ENCODE measurements at regions not wholly inside any gene's neighbourhood (a gene's known extent, or its start where the extent isn't known, plus 50 kb on each side); places are given as distances from the start of the nearest gene placed in this dataset.
"Not testable (repeated sequence)": the region's sequence is repeated elsewhere in the genome, so short reads cannot be mapped to it uniquely, and the experiment has no call there.

DNA sequence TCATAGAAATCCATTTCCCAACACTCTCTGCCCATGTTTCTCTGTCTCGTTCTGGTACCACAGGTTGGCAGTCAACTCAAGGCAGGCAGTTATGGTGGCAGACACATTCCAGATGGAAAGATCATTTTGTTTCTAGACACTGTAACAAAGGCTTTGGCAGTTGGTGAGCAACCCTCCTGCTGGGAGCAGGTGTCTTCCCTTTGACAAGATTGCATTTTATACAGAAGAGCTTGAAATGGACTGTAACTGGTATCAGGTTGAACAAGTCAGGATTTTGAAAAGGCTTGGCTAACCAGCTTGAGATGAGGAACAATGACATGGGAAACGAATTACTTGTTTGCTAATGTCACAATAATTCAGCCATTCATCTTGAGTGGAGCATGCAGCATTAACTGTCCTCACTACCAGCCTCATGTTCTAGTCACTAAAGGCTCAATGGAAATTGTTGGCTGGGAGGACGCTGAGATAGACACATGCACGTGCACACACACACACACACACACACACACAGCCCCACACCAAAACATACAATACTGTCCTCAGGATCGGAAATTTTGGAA lies 170.0 kb downstream of the SEMA6D start:
- DNase-seq (ENCODE audit: low spot score), result no peak

DNA sequence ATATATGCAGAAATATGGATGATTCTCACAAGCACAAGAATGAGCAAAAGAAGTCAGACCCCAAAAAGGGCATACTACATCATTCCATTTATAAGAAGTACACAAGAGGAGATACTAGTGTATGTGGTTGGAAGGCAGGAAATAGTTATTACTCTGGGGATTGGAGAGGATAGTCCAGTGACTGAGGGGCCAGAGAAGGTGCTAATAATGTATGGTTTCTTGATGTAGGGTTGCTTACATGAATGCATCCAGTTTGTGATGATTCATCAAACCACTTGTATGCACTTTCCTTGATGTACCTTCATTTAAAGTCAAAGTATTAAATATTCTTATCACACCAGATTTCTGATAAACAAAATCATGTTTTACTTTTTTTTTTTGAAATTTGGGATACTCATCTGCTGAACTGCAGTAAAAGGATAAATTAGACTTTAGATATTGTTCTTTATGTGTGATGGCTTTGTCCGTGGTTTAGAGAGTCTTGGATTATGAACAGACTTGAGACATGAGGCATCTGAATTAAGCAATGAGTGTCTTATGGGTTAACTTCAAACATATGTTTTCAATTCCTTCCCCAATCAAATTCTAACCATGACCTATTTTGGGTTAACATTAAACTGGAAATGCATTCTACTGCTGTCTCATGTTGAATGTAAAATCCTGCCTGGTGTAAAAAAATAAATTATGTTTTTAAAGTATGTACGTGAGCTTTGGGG lies 171.2 kb downstream of the SEMA6D start:
- no peak for DNase-seq (ENCODE audit: low spot score)

DNA sequence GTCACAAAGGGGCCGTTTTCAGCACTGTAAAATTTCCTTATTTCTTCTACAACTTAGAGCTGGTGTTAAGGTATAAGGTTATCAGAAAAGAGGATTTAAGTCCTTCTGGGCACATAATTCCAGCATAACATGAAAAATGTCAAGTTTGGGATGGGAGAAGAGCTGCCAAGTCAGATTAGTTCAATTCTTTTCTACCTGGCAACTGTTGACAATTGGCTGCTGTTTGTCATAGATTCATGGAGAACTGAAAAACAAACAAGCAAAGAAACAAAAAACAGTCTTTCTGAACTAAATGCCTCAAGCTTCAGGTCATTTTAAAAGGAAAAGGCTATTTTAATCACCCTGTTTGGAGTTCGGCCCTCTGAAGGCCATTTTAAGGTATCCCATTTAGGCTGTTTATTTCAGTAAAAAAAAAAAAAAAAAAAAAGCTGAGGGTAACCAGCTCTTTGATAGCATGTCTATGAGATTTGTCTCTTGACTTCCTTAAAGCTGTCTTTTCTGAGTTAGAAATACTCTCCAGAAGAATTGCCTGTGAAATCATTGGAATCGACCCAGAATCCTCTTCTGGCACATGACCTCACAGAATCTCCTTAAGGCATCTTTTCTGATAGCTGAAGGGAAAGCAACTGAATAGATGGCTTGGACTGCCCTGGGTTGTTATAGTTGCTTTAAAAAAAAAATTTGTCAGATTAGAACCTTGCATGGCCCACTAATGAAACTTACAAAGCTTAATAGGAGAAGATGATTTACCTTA lies 173.3 kb downstream of the SEMA6D start:
- DNase-seq (ENCODE audit: low spot score), result no peak

DNA sequence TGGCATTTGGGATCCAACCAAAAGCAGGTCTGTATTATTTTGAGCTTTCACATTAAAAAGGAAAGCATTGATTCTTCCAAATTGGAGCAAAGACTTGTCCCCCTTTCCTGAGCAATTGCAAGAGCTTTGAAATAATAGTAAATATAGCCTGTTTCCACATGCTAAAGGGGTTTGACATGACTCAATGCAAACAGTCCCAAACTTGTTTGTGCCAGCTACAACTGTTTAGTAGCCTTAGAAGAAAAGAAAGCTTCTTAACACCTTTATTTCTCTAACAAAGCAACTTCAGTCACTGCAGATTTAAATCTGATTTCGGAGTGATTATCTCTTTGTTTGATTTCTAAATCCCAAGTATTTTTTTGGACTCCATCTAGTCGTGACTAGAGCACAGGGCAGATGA lies 180.2 kb downstream of the SEMA6D start:
- DNase-seq (ENCODE audit: low spot score), result no peak

DNA sequence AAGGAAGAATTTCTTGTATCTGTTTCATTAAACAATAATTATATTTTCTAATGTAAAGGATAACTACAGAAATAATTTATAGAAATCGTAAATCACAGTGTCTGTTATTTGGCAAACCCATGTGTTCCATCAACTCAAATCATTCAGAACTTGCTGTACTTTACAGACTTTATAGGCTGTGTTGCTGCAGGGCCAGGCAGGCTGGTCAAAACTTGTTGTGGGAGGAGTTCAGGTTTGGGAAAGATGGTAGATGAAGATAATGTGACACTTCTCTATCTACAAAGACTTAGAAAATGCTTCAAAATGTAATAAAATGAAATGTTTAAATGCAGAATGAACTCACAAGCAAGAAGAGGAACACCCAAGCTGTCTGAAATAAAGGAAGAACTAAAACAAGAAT lies 183.4 kb downstream of the SEMA6D start:
- DNase-seq (ENCODE audit: low spot score), result no peak

DNA sequence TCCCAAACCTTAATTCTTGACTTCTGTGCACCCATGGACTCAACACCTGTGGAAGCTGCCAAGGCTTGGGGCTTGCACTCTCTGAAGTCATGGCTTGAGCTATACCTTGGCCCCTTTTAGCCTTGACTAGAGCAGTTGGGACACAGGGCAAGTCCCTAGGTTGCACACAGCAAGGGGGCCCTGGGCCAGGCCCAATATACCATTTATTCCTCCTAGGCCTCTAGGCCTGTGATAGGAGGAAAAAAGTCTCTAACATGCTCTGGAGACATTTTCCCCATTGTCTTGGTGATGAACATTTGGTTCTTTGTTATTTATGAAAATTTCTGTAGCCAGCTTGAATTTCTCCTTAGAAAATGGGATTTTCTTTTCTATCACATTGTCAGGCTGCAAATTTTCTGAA lies 186.1 kb downstream of the SEMA6D start:
- no peak for DNase-seq (ENCODE audit: low spot score)

DNA sequence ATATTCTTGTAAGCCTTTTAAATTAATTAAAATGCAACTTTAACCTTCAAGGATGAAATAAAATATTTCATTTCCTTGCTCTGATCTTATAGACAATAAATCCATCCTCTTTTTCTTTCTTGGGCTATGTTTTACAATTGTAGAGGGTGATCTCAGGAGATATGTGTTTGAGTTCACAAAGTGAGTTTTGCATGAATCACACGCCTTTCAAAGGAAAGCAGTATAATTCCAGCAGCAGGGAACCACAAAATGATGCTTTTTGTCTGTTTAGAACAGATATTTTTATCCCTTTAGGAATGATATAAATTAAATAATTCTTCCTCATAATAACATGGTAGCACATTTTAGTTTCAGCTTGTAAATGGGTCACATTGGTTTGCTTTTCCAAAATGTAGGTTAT lies 191.2 kb downstream of the SEMA6D start:
- DNase-seq (ENCODE audit: low spot score), result no peak

DNA sequence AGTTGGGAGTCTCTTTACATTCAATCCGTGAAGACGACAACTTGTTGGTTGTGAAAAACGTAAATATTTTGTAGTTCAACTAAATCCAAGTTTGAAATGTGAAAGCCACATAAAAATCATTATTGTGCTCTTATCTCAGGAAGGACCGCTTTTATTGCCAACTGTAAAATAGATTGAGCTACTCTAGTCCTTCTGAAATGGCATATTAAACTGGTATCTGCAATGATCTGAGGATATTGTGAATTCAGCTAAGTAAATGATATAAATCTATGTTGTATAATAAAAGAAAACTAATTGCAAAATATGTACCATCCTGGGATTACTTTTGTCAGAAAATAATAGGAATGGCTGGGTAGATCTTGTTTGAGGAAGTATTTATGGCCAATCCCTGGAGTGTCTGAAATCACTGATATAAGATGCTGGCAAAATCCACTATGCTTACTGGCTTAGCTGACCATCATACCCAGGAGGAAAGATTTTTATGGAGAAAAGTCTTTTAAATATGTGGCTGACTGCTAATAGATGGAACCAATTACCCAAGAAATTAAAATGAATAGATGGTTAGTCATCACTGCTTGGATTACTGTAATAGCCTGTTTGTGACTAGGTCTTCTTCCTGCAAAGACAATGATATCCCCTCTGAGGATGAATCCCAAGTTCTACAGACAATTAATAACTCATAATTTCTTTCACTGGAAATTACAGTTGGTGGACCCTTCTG lies 191.8 kb downstream of the SEMA6D start:
- DNase-seq (ENCODE audit: low spot score), result no peak

DNA sequence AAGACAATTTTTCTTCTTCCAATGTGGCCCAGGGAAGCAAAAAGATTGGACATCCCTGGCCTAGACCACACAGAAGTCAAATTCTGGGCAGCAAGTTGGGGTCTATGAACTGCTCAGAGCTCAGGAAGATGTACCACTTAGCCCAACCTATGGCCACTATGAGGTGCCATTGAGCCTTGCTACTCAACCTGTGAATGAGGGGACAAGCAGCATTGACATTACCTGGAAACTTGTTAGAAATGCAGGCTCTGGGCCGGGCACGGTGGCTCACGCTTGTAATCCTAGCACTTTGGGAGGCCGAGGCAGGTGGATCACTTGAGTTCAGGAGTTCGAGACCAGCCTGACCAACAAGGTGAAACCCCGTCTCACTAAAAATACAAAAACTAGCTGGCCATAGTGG lies 195.6 kb downstream of the SEMA6D start:
- not testable (repeated sequence) for DNase-seq (ENCODE audit: low spot score)

DNA sequence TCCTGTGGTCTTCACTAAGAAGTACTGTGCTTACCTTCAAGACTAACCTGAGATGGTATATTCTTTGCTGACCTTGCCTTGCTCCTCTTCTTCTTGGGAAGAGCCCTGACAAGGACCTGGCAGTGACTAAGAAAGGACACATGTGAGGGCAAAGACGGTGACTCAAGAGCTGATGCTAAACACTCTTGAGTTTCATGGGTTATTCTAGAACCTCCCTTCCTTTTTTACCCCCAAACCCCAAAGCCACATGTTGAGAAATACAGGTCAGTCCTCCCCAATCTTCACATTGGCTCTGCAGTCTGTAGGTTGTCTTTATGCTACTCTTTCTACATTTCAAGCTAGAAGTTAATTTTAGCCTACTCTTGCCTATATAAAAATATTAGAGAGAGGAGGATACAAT lies 200.6 kb downstream of the SEMA6D start:
- DNase-seq (ENCODE audit: low spot score), result no peak

DNA sequence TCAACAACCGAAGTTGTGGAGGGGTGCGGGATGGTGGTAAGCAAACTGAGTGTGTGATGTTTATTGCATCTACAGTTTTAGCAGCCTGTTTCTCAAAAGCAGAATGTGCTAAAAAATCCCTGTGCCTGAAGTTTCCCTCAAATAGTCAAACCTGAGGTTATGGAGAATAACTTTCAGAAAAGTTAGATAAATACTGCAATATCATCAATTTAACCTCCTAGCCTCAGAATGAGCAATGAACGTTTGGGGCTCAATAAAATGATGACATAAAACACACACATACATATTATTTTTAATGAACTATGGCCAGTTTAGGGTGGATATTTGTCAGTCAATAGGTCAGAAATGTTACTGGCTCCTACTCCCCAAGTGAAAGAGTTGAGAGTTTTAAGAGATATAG lies 201.6 kb downstream of the SEMA6D start:
- DNase-seq (ENCODE audit: low spot score), result no peak

DNA sequence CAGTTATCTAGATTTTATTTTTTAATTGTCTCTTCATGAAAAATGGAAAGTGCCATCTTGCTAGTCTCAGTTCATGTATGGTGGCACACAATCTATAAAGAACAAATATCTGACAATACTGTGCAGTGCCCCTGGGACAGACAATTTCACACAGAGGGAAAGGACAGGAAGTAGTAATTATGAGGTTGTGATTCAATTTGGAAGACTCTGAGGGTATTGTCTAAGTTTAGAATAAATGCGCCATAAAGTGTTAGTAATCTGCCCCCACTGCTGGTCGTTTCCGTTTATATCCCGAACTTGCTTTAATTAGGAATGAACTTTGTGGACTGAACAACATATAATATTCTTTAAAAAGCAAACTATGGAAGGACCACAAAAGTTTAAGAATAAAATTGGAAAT lies 196.4 kb upstream of the SLC24A5 start:
- no peak for DNase-seq (ENCODE audit: low spot score)

DNA sequence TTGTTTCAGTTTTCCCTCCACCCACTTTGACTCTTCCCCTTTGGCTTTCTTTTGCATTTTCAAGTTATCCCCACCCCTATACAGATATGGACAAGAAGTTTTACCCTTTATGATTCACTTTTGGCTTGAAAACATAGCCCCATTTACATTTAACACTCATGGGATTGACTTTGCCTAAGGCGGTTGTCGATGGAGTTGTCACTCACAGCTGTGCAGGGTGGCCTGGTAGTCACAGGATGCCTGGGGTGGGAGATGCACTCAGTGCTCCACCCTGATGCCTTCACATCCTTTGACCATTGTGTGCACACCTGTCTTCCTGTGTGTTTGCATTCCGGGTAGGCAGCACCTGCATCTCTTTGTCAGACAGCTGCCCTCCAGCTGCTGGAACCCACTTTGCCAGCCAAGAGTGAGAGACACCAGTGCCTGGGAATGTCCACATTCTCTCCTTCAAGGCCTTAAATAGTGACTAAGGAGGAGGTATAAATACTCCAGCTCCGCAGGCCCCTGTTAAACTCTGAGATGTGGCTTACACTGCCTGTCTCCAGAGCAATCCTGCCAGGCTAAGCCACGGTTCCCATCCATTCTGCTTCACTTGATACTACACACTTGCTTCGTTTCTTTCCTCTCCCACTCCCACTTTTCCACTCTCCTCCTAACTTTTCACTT lies 191.5 kb upstream of the SLC24A5 start:
- DNase-seq (ENCODE audit: low spot score), result no peak

DNA sequence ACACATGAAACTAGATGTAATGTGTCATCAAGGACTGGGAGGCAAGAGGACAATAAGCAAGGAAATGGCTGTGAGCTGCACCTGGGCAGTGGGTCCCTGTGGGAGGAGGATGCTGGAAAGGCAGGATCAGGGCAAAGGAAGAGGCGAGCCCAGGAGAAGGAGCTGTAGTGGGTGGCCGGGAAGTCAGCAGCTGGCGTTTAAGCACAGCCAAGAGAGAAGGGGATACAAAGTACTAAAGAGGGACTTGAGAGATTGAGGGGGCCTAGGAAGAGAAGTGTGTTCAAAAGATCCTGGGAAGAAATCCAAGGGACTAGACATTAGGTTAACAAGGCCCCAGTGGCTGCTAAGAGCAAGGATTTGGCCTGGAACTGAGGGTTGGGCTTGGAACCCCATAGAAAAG lies 188.5 kb upstream of the SLC24A5 start:
- no peak for DNase-seq (ENCODE audit: low spot score)

DNA sequence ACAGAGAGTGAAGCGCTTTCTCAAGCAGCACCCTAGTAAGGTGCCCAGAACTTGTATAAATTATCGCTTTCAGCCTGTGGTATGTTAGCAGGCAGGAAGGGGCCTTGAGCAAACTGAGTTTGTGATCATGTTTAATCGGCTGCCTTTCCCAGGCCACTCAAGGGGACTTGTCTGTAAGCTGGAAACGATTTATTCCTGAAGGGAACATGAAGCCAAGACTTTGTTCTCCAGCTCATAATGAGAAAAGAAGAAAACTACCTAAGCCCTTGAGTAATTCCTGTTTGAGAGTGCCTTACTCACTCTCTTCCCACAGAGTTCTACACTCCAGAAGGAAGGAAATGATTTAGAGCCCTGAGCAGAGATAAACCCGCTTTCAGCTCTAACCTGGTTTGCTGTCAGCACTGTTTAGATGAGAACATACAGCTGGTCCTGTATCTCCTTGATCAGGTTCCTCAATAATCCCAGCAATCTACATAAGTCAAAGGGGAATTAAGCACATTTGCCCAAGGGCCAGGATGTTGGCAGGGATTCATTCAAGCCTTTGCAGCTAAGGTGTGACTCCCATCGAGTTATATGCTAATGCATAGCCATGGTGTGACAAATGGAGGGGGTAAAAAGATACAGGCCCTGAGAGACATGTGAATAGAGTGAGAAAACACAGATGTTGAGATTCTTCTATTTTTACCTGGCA lies 187.7 kb upstream of the SLC24A5 start:
- no peak for DNase-seq (ENCODE audit: low spot score)

DNA sequence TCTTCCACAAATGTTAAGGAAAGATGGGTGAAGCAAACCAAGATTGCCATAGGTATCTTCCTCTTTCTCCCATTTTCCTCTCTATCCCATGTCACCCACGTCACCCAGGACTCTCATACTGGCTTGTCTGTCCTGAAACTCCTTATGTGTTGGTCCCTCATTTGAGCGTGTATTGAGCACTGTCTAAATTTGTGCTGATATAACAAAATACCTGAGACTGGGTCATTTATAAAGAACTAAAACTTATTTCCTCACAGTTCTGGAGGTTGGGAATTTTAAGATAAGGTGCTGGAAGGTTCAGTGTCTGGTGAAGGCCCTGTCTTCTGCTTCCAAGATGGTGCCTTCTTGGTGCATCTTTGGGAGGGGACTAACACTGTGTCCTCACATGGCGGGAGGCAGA lies 186.9 kb upstream of the SLC24A5 start:
- DNase-seq (ENCODE audit: low spot score), result no peak

DNA sequence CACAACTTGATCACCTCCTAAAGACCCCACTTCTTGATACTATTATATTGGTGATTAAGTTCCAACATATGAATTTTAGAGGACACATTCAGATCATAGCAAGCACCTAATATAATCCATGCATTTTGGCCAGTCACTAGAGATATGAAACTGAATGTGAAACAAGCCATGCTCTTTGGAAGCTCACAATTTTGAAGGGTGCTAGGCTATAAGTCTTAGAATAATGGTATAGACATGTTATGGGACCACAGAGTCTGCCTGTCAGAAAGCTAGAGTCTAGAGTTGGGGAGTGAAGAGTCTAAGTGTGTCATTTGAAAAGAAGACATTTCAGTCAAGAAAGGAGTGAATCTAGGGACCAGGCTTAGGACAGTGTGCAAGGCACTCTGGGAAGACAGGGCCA lies 186.4 kb upstream of the SLC24A5 start:
- DNase-seq (ENCODE audit: low spot score), result no peak

DNA sequence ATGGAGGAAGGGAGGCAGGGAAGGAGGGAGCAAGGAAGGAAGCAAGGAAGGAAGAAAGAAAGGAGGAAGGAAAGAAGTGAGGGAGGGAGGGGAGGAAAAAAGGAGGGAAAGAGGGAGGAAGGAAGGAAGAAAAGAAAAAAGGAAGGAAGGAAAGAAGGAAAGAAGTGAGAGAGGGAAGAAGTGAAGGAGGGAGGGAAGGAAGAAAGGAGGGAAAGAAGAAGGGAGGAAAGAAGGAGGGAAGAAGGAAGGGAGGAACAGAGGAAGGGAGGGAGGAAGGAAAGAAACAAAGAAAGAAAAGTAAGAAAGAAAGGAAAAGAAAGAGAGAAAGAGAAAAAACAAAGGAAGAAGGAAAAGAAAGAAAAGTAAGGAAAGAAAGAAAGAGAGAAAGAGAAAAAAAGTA lies 183.0 kb upstream of the SLC24A5 start:
- no peak for DNase-seq (ENCODE audit: low spot score)

DNA sequence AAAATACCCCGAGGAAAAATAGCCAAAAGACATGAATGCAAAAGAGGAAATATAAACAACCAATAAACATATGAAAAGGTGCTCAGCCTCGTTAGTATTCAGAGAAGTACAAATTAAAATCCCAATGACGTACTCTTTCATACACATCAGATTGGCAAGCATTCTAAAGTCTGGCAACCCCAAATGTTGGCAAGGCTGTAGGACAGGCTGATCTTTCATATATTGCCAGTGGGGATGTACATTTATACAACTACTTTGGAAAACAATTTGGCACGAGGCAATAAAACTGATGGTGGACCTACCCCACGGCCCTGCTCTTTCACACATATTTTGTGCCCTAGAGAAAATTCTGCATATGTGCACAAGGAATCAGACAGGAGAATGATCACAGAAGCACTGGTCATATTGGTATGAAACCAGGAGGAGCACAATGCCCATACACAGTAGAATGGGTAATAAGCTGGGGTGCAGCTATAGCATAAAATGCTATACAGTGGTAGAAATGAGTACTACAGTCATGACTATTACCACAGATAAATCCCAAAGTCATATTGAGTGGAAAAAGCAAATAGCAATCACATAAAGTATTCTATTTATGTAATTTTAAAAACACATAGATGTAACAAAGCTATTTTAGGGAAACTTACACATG lies 176.0 kb upstream of the SLC24A5 start:
- DNase-seq (ENCODE audit: low spot score), result no peak

DNA sequence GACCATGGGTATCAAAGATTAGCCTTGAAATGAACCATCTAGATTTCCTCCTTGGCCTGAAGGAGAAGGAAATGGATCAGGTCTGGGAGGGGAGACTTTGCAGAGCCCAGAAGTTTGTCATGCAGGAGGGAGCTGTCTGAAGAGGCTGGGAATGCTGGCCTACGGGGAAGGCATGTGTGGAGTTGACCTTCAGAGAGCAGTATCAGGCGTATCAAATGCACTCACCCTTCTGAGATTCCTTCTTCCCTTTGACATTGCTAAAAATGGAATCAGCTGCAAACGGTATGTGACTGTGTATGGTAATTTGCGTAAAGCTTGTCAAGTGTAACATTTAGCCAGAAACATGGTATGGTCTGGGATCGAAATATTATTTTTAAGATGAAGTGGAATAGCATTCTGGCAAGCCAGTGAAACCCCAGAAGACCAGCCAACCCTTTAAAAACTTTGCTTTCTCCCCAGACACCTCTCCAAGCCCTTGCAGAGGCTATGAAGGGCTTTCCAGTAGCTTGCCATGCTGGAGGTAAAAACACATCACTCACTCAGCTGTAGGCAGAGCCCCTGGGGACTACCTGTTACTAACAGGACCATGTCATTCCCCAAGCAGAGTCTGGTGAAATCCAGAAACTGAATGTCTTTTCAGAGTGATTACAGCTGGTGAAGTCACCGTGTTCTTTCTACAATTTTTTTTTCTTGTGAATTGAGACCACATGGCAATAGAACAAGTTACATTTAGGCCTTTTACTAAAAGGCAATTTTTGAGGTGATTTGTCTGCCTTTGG lies 174.7 kb upstream of the SLC24A5 start:
- DNase-seq (ENCODE audit: low spot score), result no peak
